GM21526 (cell line): ENCODE measurements at regions not wholly inside any gene's neighbourhood (a gene's known extent, or its start where the extent isn't known, plus 50 kb on each side); places are given as distances from the start of the nearest gene placed in this dataset.
A peak's percentile ranks its signal among the peaks of the same experiment; 100 is the strongest.
"Not testable (repeated sequence)": the region's sequence is repeated elsewhere in the genome, so short reads cannot be mapped to it uniquely, and the experiment has no call there.

Experiments used
- ATAC-seq: cut with Tn5 transposase; IDR thresholded peaks from one replicate; pipeline ENCODE4 v1.9.1; 2021; ENCODE audit warnings: moderate library complexity; ENCODE audit not compliant: unreplicated experiment, low FRiP score

- ATAC-seq, result peak; percentile 81
These were observed 391.6 kb upstream of the PROK2 start for GRCh38 chr3:72176537-72177041.

DNA sequence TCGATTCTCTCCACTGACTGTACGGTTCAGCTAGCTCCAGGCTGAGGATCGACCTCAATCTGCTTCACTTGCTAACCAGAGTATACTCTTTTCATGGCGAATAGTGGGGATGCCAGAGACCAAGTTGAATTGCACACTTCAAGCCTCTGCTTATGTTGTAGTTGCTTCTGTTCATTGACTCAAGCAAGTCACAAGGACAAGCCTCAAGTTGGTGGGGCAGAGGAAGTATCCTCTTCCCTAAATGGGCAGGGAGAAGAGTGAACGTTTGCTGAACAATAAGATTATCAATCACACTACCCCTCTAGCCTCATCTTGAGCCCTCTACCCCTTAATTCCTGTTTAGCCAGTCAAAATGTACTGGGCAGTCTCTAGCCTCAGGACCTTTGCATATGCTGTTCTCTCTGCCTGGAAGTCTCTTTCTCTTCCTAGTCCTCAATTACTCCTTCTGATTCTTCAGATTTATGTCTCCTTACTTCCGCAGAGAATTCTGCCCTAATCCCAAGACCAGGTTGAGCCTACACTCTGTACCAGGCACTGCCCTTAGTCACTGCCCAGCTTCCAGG is 390.4 kb upstream of the PROK2 start:
- no peak for ATAC-seq

DNA sequence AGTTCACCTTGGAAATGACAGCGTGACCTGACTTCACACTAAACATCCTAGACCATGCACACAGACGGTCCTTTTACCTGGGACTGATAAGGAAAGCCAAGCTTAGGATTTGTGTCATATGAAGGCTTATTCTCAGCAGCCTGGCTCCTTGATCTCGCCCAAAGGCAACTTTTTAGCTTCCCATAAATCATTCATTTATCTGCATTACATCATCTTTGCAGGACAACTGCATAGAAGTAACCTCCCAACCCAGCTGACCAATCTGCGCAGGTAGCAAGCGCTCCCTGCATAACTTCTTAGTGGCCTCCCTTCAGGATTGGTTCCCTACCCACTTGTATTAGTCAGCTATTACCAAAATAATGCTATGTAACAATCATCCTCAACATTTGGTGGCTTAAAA is 389.9 kb upstream of the PROK2 start:
- no peak for ATAC-seq

DNA sequence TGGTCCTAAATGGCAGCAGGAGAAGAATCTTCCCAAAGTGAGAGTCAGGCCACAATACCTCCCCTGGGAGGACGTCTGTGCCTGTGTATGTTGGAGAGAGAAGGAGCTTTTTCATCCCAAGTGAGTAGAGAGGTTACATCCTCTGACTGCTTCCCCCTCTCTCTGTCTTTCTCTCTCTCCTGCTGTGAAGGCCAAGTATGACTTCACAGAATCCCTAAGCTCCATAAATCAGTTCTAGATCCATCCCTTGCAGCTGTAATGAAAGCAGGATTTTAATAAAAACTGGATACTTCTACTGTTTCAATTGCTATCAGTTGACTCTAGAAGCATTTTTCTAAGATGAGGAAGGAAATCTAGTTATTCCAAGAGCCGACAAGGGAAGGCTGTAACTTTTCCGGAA is 389.1 kb upstream of the PROK2 start:
- ATAC-seq, result no peak

DNA sequence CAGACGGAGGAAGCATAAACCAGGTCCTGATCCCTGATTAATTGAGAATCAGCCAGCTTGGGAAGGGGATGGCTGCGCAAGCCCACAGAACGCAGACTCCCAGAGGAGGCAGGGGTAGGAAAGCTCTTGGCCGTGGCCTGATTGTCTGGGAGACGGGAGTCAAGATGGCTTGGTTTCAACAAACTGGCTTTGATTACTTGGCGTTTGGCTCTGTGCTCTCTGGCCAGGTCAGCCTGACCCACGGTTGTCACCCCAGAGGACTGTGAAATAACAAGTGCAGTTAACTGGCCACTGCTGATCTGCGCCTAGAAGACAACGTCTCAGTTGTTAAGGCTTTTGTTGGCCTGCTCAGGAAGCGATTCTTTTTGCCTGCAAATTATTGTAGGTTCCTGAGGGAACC is 387.0 kb upstream of the PROK2 start:
- ATAC-seq, result no peak

DNA sequence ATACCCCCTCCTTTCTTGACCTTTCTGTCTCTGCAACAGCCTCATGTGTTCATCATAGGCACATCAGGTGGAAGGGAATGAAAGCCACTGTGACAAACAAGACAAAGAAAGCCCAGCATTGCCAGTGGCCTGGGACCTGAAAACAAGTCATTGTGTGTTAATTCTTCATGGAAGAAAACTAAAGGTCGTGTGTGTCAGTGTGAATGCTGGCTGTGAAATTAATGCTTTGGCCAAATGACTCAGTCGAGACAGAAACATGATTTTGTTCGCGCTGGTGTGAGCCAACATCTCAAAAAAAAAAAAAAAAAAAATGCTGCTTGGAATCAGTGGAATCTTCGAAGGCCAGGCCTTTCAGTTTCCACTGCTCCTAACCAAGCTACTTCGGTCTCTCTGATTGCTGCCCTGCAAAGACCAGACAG is 386.5 kb upstream of the PROK2 start:
- ATAC-seq, result no peak

DNA sequence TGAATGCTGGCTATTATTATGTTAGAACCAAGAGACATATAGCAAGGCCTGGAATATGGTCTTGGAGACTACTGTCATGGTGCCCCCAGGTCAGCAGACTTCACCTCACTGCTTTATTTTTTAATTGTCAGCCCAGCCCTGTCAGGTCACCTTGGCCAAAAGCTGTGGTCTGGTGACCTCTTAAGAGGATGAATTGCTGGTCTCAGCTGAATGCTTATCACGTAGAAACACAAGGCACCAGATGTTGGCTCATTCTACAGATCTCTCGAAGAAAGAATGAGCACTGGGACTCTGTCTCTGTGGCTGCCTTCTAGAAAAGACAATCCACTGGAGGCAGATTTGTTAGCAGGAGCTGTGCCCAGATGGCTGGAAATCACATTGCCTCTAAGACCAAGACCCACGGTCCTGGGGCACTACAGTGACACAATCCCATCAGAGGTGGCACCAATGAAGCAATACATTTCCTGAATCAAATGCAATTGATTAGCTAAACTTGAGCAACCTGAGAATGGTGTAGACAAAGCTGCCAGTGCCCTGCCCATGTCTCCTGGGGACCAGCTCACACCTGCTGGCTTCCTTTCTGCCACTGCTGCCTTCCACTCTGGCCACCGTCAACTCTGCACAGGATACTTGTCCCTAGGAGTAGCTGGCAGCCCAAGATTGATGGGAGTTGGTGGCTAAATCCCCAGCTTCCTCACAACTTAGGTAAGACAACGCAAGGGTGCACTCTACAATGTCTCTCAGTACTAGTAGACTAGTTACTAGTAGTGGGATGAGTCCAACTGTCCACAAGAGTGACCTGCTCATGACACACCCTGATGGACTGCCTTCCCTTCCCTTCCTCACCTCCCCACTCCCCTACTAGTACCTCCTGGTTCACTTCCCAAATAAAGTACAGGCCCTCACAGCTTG is 384.9 kb upstream of the PROK2 start:
- ATAC-seq, result no peak

DNA sequence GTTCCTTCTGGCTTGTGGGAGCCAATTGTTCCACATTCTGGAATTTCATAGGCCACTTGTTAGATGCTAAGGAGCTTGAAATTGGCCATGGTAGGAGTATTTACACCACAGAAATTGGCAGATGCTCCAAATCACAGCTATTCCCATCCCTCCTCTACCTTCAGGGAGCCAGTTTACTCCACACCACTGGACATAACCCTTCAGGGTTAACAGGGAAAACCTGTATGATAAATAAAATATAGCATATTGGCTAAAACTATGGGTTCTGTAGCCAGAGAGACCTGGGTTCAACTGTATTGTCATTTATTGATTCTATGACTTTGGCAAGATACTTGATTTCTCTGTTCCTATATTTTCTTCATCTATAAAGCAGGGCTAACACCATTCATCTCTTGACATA is 384.2 kb upstream of the PROK2 start:
- ATAC-seq, result no peak

- ATAC-seq, result no peak
These were observed 380.9 kb upstream of the PROK2 start for GRCh38 chr3:72165808-72166207.

DNA sequence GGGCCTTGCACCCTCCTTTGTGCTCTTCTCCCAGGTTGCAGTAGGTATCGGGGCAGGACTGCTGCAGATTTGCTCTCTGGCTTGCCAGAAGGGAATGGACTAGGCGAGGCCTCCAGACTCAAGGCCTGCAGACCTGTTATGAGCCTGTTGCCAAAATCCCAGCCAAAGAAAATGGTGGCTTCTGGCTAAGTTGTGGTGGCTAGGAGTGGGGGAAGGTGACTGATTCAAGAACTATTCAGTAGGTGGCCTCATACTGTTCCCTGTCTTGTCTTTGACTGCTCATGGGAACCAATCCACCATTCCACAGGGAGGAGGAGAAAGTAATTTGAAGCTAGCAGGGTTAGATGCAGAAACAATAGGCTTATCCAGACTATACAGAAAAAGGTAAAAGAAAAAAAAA is 380.4 kb upstream of the PROK2 start:
- no peak for ATAC-seq

- ATAC-seq, result no peak
These were observed 379.7 kb upstream of the PROK2 start for GRCh38 chr3:72164635-72164978.

DNA sequence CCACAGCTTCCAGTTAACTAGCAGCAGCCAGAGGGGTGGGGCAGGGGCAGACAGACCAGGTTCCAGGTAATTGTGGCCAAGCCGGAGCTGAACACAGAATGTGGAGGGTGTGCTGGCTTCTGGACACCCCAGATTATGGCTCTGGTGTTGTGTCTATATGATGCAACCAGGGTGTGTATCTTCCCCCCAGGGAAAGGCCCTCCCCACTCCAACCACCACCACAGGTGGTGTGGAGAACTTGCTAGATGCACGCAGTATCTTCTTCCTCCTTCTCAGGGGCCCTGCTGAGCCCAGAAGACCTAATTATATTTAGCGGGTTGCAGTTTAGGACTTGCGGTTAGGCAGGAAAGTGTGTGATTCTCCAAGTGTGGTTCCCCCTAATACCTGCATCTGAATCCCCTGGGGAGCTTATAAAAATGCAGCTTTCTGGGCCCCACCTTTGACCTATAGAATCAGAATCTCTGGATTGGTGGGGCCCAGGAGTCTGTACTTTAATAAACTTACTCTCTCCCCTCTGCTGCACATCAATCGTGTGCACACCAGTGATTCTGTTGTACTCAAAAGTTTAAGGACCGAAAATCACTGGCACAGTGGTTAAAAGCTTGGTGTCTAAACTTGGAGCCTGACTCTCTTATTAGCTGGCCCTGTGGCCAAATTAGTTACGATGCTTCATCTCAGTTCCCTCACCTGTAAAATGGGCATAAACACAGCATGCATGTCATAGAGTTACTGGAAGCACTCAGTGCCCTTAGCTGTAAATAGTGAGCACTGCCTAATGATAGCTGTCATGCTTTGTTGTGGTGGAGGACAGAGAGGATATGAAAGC is 379.1 kb upstream of the PROK2 start:
- ATAC-seq, result peak; percentile 89

DNA sequence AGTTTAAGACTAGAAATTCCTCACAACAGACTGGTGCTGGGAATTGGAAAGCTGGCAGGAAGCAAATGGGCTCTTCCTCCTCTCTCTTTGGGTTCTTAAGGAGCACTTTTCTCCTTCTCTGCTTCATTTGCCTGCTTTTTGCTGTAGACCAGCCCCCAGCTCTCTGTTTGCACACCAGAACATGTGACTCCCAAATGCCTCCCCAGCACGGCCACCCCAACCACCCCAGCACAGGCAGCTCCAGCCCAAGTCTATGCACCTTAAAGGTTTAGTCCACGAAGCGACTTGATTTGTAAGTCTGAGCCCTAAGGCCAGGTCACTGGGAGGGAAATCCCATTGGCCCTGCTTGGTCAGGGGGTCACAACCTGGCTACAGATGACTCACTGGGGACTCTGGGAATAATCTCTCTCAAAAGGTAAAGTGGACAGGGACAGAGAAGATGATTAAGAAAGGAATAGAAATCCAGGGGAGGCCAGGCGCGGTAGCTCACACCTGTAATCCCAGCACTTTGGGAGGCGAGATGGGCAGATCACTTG is 377.8 kb upstream of the PROK2 start:
- no peak for ATAC-seq

GRCh38 chr3:72161881-72162595 is 377.1 kb upstream of the PROK2 start:
- ATAC-seq, result no peak

DNA sequence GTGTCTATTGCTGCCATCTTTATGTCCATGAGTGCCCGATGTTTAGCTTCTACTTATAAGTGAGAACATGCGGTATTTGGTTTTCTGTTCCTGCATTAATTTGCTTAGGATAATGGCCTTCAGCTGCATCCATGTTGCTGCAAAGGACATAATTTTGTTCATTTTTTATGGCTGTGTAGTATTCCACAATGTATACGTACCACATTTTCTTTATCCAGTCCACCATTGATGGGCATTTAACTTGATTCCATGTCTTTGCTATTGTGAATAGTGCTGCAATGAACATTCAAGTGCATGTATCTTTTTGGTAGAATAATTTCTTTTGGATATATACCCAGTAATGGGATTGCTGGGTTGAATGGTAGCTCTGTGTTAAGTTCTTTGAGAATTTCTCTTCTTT is 376.3 kb upstream of the PROK2 start:
- ATAC-seq, result not testable (repeated sequence)

GRCh38 chr3:72160351-72160750 is 375.4 kb upstream of the PROK2 start:
- no peak for ATAC-seq

GRCh38 chr3:72159487-72159886 is 374.5 kb upstream of the PROK2 start:
- ATAC-seq, result no peak

- ATAC-seq, result no peak
These were observed 373.8 kb upstream of the PROK2 start for GRCh38 chr3:72158639-72159326.

DNA sequence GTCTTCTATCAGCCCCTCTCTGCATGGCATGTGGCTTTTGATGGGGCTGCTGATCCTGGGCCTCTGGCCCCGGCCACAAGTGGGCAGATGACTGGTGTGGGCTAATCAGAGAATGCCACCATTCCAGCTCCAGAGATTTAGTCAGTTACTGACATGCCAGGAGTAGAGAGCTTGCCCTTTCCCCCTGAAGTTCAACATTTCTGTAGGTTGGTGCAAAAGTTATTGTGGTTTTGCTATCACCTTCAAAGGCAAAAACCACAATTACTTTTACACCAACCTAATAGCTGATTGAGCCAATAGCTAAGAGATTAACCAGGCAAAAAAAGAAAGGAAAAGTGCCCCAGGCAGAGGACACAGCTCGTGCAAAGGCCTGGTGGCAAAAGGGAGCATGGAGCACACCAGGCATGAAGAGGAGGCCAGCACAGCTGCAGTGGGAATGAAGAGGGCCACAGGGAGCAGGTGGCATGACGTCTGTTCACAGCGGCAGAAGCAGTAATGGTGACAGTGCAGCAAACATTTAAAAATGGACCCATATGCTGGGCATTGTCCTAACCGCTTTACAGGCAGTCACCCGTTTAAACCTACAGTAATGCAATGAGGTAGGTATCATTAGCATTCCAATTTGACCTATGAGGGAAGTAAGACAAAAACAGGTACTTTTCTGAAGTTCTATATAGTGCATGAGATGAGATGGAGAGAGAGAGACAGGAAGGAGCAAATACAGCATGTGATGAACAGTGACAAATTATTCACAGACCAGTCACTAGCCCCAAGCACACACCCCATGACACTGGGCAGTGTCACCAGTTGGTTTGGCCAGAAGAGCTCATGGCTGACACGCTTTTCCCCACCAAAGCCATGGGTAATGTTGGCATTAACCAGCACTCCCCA is 373.0 kb upstream of the PROK2 start:
- no peak for ATAC-seq
